ENCODE measurements at regions not wholly inside any gene's neighbourhood (a gene's known extent, or its start where the extent isn't known, plus 50 kb on each side); places are given as distances from the start of the nearest gene placed in this dataset.

GRCh38 chr2:221135699-221136098, 436.4 kb downstream of the EPHA4 start:
- no peak for TF ChIP-seq EZH2 (IDR thresholded peaks at IDR 0.05; ENCODE audit: borderline replicate concordance, insufficient read depth, low read length, poor library complexity, severe bottlenecking)
- TF ChIP-seq, protein P1, sequence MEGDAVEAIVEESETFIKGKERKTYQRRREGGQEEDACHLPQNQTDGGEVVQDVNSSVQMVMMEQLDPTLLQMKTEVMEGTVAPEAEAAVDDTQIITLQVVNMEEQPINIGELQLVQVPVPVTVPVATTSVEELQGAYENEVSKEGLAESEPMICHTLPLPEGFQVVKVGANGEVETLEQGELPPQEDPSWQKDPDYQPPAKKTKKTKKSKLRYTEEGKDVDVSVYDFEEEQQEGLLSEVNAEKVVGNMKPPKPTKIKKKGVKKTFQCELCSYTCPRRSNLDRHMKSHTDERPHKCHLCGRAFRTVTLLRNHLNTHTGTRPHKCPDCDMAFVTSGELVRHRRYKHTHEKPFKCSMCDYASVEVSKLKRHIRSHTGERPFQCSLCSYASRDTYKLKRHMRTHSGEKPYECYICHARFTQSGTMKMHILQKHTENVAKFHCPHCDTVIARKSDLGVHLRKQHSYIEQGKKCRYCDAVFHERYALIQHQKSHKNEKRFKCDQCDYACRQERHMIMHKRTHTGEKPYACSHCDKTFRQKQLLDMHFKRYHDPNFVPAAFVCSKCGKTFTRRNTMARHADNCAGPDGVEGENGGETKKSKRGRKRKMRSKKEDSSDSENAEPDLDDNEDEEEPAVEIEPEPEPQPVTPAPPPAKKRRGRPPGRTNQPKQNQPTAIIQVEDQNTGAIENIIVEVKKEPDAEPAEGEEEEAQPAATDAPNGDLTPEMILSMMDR (IDR thresholded peaks at IDR 0.05; ENCODE audit: poor library complexity, severe bottlenecking): no peak
- TF ChIP-seq POLR2AphosphoS5 (IDR thresholded peaks at IDR 0.05): no peak
- TF ChIP-seq RAD21 (conservative IDR thresholded peaks at IDR 0.05): no peak
- TF ChIP-seq EP300 (conservative IDR thresholded peaks at IDR 0.05; ENCODE audit: poor library complexity, severe bottlenecking): no peak
- no peak for TF ChIP-seq TAF1 (IDR thresholded peaks at IDR 0.05; ENCODE audit: low read depth)
